K562 (cell line): ENCODE measurements at regions not wholly inside any gene's neighbourhood (a gene's known extent, or its start where the extent isn't known, plus 50 kb on each side); places are given as distances from the start of the nearest gene placed in this dataset.

Experiments used
- ATAC-seq: fragments of 200-7000 bp; cut with Tn5 transposase; 3 replicates; pipeline ENCODE4 v1.9.1; 2020; ENCODE audit warnings: moderate library complexity
- BruUV-seq: library from RNA; stranded (reverse); fragments of 400-500 nt; replicated peaks from 2 replicates; lab custom pipeline; 2021; lab: Mats Ljungman, UMichigan
- CTCF ChIA-PET: fragments of 300-600 bp; formaldehyde crosslinking; extraction: SDS; loops from one replicate; lab custom pipeline; 2021; ENCODE audit warnings: low intra/inter-chr PET ratio; lab: Yijun Ruan, JAX
- POLR2A ChIA-PET: fragments of 300-600, 350-650 bp; sonication (Branson Sonifier 250); formaldehyde crosslinking; extraction: SDS; loops from one replicate; lab custom pipeline; 2021; ENCODE audit warnings: antibody characterized with exemption, inconsistent platforms; lab: Yijun Ruan, JAX
- DNase-seq, 4 experiments: peaks; one replicate each; pipeline versions ENCODE4 v3.0.0 to v3.0.0-alpha.2; 2011 to 2018; ENCODE audit warnings: low spot score in 3 of 4, mixed read lengths in 3 of 4; ENCODE audit errors: extremely low read depth in 1 of 4
- FAIRE-seq: peaks from 2 replicates; lab custom pipeline; 2011; peaks lifted over from hg19 to GRCh38; lab: Jason Lieb, UNC
- H2AFZ ChIP-seq: 2 replicates; pipeline ENCODE4 v1.6.0; 2011; ENCODE audit warnings: low read depth, low read length, control low read depth, inconsistent platforms
- H3K27ac ChIP-seq: fragments of 200-600 bp; 3 replicates; pipeline ENCODE4 v1.8.0; 2011; ENCODE audit warnings: low read depth, mild to moderate bottlenecking, control low read depth, inconsistent platforms, low read length, moderate library complexity, mixed read lengths; ENCODE audit errors: extremely low read depth
- H3K27me3 ChIP-seq, 2 experiments: fragments of 300-600 bp in 1 of 2; 2 replicates in 1 of 2; 3 replicates in 1 of 2; pipeline versions ENCODE4 v1.6.0 to v1.8.0; 2011; ENCODE audit warnings: inconsistent platforms in 2 of 2, low read length in 2 of 2, mild to moderate bottlenecking in 1 of 2, mixed read lengths in 1 of 2, moderate library complexity in 1 of 2; ENCODE audit not compliant: control insufficient read depth in 2 of 2, insufficient read depth in 2 of 2
- H3K36me3 ChIP-seq: fragments of 300-600 bp; 3 replicates; pipeline ENCODE4 v1.8.0; 2011; ENCODE audit warnings: mild to moderate bottlenecking, low read length, inconsistent platforms; ENCODE audit not compliant: control insufficient read depth, insufficient read depth
- H3K4me1 ChIP-seq, 2 experiments: fragments of 200-600 bp in 1 of 2; replicated peaks in 1 of 2; 2 replicates in 1 of 2; 3 replicates in 1 of 2; pipeline versions ENCODE4 v1.5.1 to v1.8.0; 2011; ENCODE audit warnings: inconsistent platforms in 2 of 2, low read length in 2 of 2, mild to moderate bottlenecking in 1 of 2, mixed read lengths in 1 of 2, moderate library complexity in 1 of 2; ENCODE audit not compliant: control insufficient read depth in 2 of 2, insufficient read depth in 2 of 2
- H3K4me2 ChIP-seq: 2 replicates; pipeline ENCODE4 v1.6.1; 2011; ENCODE audit warnings: low read length, control low read depth, inconsistent platforms, mixed read lengths; ENCODE audit not compliant: insufficient read depth
- H3K4me3 ChIP-seq: fragments of 200-600 bp; sonication (generic), shearing (Covaris generic); 2 replicates; pipeline ENCODE4 v1.5.1; 2016; ENCODE audit warnings: control low read depth, inconsistent platforms
- H3K79me2 ChIP-seq: fragments of 200-600 bp; 3 replicates; pipeline ENCODE4 v1.8.0; 2011; ENCODE audit warnings: low read length, inconsistent platforms; ENCODE audit not compliant: control insufficient read depth, insufficient read depth
- H3K9ac ChIP-seq, 2 experiments: 2 replicates each; pipeline versions ENCODE4 v1.6.0 to v1.6.1; 2011; ENCODE audit warnings: low read depth in 2 of 2, low read length in 2 of 2, control low read depth in 1 of 2, inconsistent platforms in 1 of 2, mild to moderate bottlenecking in 1 of 2, mixed read lengths in 1 of 2; ENCODE audit not compliant: insufficient read depth in 1 of 2
- H3K9me1 ChIP-seq: one replicate; pipeline ENCODE4 v1.6.0; 2011; ENCODE audit warnings: inconsistent platforms, mild to moderate bottlenecking, low read length, moderate library complexity; ENCODE audit not compliant: control insufficient read depth, insufficient read depth
- H3K9me3 ChIP-seq: replicated peaks from 2 replicates; pipeline ENCODE4 v1.5.1; 2011; ENCODE audit warnings: low read depth, low read length, inconsistent platforms; ENCODE audit not compliant: control insufficient read depth, insufficient read depth
- H4K20me1 ChIP-seq: replicated peaks from 2 replicates; pipeline ENCODE4 v1.6.1; 2011; ENCODE audit warnings: low read length, inconsistent platforms, mixed read lengths; ENCODE audit not compliant: control insufficient read depth, insufficient read depth
- ATF1 ChIP-seq, 2 experiments: fragments of 450-650 bp in 1 of 2; IDR thresholded peaks; 2 replicates each; pipeline ENCODE4 v1.6.1; 2016; ENCODE audit warnings: missing compliant biosample characterization in 1 of 2, missing genetic modification characterization in 1 of 2
- HOXB6 ChIP-seq: fragments of 250-450 bp; sonication (Bioruptor Pico); IDR thresholded peaks from 2 replicates; pipeline ENCODE4 v1.5.1; 2022; ENCODE audit warnings: mild to moderate bottlenecking, borderline replicate concordance
- MCM2 ChIP-seq: fragments of 450-650 bp; IDR thresholded peaks from 2 replicates; pipeline ENCODE4 v1.6.1; 2017; ENCODE audit warnings: low read depth, mild to moderate bottlenecking
- WHSC1 ChIP-seq: IDR thresholded peaks from one replicate; pipeline ENCODE4 v1.6.1; 2012; ENCODE audit warnings: low read length, control low read depth, inconsistent platforms
- ZFPM2 ChIP-seq: fragments of 250-450 bp; sonication (Bioruptor Pico); IDR thresholded peaks from 2 replicates; pipeline ENCODE4 v1.5.1; 2022; ENCODE audit warnings: mild to moderate bottlenecking
- WGBS: fragments of 100-300 bp; shearing (Covaris generic); methylation state at CpG from one replicate; pipeline ENCODE4 v1.1.6; 2016; ENCODE audit warnings: low coverage, mixed read lengths; ENCODE audit not compliant: insufficient coverage; ENCODE audit errors: missing lambda C conversion rate; 5-methylcytosine and 5-hydroxymethylcytosine counted together
- in situ Hi-C: fragments of 300-500 bp; cut with MboI; formaldehyde crosslinking; loops from 4 replicates; pipeline ENCODE4 v1.15.0; 2018; ENCODE audit warnings: inconsistent platforms, mixed read lengths
- intact Hi-C: fragments of 100-400 bp; cut with micrococcal nuclease; formaldehyde crosslinking; loops from 2 replicates; pipeline ENCODE4 v1.14.2; 2022
- TF ChIP-seq, protein P1 (sequence below): fragments of 250-450 bp; sonication (Bioruptor Pico); IDR thresholded peaks from 2 replicates; pipeline ENCODE4 v1.5.1; 2021; ENCODE audit warnings: mild to moderate bottlenecking

DNA sequence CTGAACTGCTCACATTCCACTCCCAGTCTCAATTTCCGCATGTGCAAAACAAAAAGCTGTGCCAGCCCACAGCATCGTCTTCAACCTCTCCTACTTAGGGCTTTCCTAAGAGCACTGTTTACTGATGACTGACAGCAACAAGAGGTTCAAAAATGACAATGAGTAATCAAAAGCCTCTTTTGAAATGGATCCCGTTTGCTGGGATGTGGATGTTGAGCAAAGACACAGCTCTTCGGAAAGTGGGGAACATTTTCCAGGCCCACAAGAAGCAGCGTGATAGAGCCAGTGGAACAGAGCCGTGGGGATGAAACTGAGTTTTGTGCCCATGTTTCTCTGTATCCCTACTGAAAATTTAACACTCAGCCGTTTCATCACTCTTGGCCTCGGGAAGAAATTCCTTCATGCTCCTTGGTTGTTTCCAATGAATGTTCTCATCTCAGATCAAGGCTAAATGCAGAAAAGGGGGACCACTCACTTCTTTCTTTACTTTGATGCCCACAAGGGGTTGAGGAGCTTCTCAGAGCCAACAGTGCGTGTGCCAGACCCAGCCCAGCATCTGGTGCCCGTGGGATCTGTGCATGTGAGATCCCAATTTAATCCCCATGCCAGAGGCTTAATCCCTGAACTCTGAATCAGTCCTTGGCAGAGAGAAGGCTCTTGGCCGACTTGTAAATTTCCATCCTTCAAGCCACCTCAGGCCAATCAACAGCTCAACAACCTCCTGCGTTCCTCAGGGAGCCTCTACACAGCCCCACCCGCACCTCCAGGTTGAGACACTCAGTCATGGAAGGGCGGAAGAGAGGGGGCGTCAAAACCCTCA, 230.2 kb upstream of the DAPK1 start:
- FAIRE-seq (no peak), ATAC-seq (no peak), DNase-seq (no peak)
- H3K36me3 ChIP-seq = no peaks in the 10 kb centered on the region
- WGBS = 3% methylated on average over 12 of the region's 15 CpGs
- H3K4me3 ChIP-seq = no peak overlapping the region
- H3K4me1 ChIP-seq = no peaks in the 10 kb centered on the region; a peak in 1 of 5 replicates
- H3K9me3 ChIP-seq = no peaks in the 10 kb centered on the region
- H3K27ac ChIP-seq = no peak overlapping the region
- intact Hi-C loops (no loop called here), in situ Hi-C loops (no loop called here)
- TF ChIP-seq ATF1 (CRISPR knock-in tag; IDR thresholded peaks at IDR 0.05) = no peak
- no peak for TF ChIP-seq ATF1 (tag; IDR thresholded peaks at IDR 0.05)
- H3K9me1 ChIP-seq = no peaks in the 10 kb centered on the region
- POLR2A ChIA-PET = no interaction called here
- H4K20me1 ChIP-seq = no peaks in the 10 kb centered on the region
- no peak overlapping the region for H3K4me2 ChIP-seq
- CTCF ChIA-PET = no interaction called here
- H3K79me2 ChIP-seq = no peaks in the 10 kb centered on the region
- no TSS peak for BruUV-seq
- peaks cover 0 to 25% of the 10 kb centered on the region in 2 experiments; a peak in 2 of 5 replicates for H3K27me3 ChIP-seq
- H3K9ac ChIP-seq = no peak overlapping the region
- no peak overlapping the region for H2AFZ ChIP-seq

DNA sequence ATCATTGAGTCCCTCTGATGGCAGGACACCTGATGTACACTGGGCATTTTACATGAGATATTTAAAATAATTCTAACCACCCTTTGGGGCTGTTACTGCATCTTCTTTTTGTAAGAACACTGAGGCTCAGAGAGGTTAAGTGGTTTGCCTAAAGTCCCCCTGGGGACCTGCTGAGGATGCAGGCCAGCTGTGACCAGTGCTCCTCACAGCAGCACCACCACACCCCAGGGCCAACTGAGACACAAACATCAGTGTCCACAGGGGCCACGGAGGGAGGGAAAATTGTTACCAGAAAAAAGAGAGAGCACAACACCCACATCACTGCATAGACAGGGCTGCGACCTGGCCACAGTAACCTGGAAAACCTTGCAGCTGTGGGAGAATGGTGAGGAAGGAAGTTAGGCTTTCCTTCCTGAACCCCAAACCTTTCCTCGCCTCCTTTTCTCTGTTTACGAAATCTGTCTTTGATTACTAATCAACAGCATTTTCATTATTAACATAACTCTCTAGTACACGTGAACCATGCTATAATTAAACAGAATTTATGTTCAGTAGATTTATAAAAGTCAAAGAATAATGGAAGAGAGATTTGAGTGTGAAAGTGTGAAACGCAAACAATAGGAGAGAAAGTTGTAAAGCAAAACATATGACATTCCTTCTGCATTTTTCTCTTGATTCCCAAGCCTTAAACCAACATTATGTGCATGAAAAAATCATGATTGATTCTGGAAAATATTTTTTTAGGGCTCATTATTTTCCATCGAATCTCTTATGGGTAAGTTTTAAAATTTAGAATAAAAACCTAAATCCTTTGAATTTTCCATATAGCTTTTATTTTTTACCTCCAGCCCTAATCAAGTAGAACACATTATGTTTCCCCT, 228.1 kb upstream of the DAPK1 start:
- 2% methylated on average over 7 of the region's 7 CpGs for WGBS
- no TSS peak for BruUV-seq
- POLR2A ChIA-PET = no interaction called here
- no peaks in the 10 kb centered on the region for H3K4me1 ChIP-seq
- intact Hi-C loops = no loop called here
- CTCF ChIA-PET = no interaction called here
- H3K9me3 ChIP-seq = no peaks in the 10 kb centered on the region
- H3K27me3 ChIP-seq = peaks cover 0 to 25% of the 10 kb centered on the region in 2 experiments; a peak in 2 of 5 replicates
- H3K79me2 ChIP-seq = no peaks in the 10 kb centered on the region
- no peaks in the 10 kb centered on the region for H4K20me1 ChIP-seq
- ATAC-seq = no peak
- FAIRE-seq = no peak
- H3K36me3 ChIP-seq = no peaks in the 10 kb centered on the region
- H2AFZ ChIP-seq = no peak overlapping the region
- in situ Hi-C loops = no loop called here
- H3K9me1 ChIP-seq = no peaks in the 10 kb centered on the region
- no peak overlapping the region for H3K4me2 ChIP-seq
- no peak overlapping the region for H3K4me3 ChIP-seq
- H3K9ac ChIP-seq = no peak overlapping the region
- H3K27ac ChIP-seq = no peak overlapping the region
- TF ChIP-seq MCM2 = no peak
- TF ChIP-seq, protein P1, sequence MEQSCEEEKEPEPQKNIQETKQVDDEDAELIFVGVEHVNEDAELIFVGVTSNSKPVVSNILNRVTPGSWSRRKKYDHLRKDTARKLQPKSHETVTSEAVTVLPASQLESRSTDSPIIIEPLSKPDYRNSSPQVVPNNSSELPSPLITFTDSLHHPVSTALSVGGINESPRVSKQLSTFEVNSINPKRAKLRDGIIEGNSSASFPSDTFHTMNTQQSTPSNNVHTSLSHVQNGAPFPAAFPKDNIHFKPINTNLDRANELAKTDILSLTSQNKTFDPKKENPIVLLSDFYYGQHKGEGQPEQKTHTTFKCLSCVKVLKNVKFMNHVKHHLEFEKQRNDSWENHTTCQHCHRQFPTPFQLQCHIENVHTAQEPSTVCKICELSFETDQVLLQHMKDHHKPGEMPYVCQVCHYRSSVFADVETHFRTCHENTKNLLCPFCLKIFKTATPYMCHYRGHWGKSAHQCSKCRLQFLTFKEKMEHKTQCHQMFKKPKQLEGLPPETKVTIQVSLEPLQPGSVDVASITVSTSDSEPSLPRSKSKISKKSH (CRISPR knock-in tag) = no peak
- TF ChIP-seq WHSC1 = no peak
- TF ChIP-seq ZFPM2 = no peak
- TF ChIP-seq HOXB6 (CRISPR knock-in tag) = no peak
- DNase-seq = no peak
